HEK293 (cell line): ENCODE measurements at regions not wholly inside any gene's neighbourhood (a gene's known extent, or its start where the extent isn't known, plus 50 kb on each side); places are given as distances from the start of the nearest gene placed in this dataset.

Experiments
- CTCF ChIA-PET: fragments of 350-600 bp; formaldehyde crosslinking; extraction: SDS; loops from one replicate; lab custom pipeline; 2021; ENCODE audit warnings: antibody characterized with exemption; lab: Yijun Ruan, JAX
- POLR2A ChIA-PET: fragments of 300-600 bp; formaldehyde crosslinking; extraction: SDS; loops from one replicate; lab custom pipeline; 2020; ENCODE audit warnings: antibody characterized with exemption, inconsistent platforms; lab: Yijun Ruan, JAX
- H3K27ac ChIP-seq: fragments of 200-500 bp; sonication (Bioruptor generic); 2 replicates; pipeline ENCODE4 v1.5.1; 2014; ENCODE audit warnings: low read depth, low read length, control low read depth, inconsistent platforms; ENCODE audit errors: extremely low read depth
- H3K36me3 ChIP-seq, 2 experiments: fragments of 200-500 bp in 1 of 2; sonication (Bioruptor generic) in 1 of 2; 1 replicate in 1 of 2; 2 replicates in 1 of 2; pipeline ENCODE4 v1.5.1; 2014 to 2017; ENCODE audit warnings: inconsistent platforms in 2 of 2, low read length in 2 of 2; ENCODE audit not compliant: control insufficient read depth in 2 of 2, insufficient read depth in 1 of 2
- H3K4me1 ChIP-seq: fragments of 200-500 bp; sonication (Bioruptor generic); 2 replicates; pipeline ENCODE4 v1.5.1; 2014; ENCODE audit warnings: mild to moderate bottlenecking, low read length, inconsistent platforms; ENCODE audit not compliant: control insufficient read depth, insufficient read depth
- H3K4me3 ChIP-seq: 2 replicates; pipeline ENCODE4 v1.5.1; 2011; ENCODE audit warnings: low read depth, mild to moderate bottlenecking, control low read depth, low read length, moderate library complexity
- H3K9me3 ChIP-seq: fragments of 200-500 bp; sonication (Bioruptor generic); 2 replicates; pipeline ENCODE4 v1.5.1; 2014; ENCODE audit warnings: low read depth, low read length, inconsistent platforms; ENCODE audit not compliant: control insufficient read depth, insufficient read depth
- PRDM10 ChIP-seq: fragments of 450-650 bp; formaldehyde crosslinking; IDR thresholded peaks from 2 replicates; pipeline ENCODE4 v1.5.1; 2016; ENCODE audit warnings: missing biosample characterization, missing genetic modification characterization
- TRIM28 ChIP-seq: IDR thresholded peaks from 2 replicates; pipeline ENCODE4 v1.6.1; 2011; ENCODE audit warnings: low read length, control low read depth, borderline replicate concordance
- ZBTB26 ChIP-seq: fragments of 450-650 bp; formaldehyde crosslinking; optimal IDR thresholded peaks from 2 replicates; pipeline ENCODE3; 2016; ENCODE audit warnings: missing biosample characterization, mild to moderate bottlenecking, missing genetic modification characterization
- ZNF350 ChIP-seq: fragments of 450-650 bp; formaldehyde crosslinking; IDR thresholded peaks from 2 replicates; pipeline ENCODE4 v1.5.0; 2017; ENCODE audit warnings: missing biosample characterization, mild to moderate bottlenecking, missing genetic modification characterization
- ZNF585B ChIP-seq: fragments of 450-650 bp; formaldehyde crosslinking; IDR thresholded peaks from 2 replicates; pipeline ENCODE4 v1.5.1; 2016; ENCODE audit warnings: missing biosample characterization, missing genetic modification characterization
- ZNF664 ChIP-seq: fragments of 450-650 bp; formaldehyde crosslinking; IDR thresholded peaks from 2 replicates; pipeline ENCODE4 v1.5.1; 2016; ENCODE audit warnings: missing biosample characterization, missing genetic modification characterization
- ZNF76 ChIP-seq: fragments of 450-650 bp; formaldehyde crosslinking; IDR thresholded peaks from 2 replicates; pipeline ENCODE4; 2016; ENCODE audit warnings: low read depth, missing biosample characterization, missing genetic modification characterization, borderline replicate concordance
- ZNF843 ChIP-seq: fragments of 450-650 bp; formaldehyde crosslinking; IDR thresholded peaks from 2 replicates; pipeline ENCODE4 v1.5.1; 2016; ENCODE audit warnings: missing biosample characterization, missing genetic modification characterization

- TF ChIP-seq ZNF664 (tag by site-specific recombination) (no peak), ZBTB26 (no peak), ZNF585B (tag by site-specific recombination) (no peak), TRIM28 (no peak), ZNF843 (tag by site-specific recombination) (no peak)
These were observed 189.6 kb upstream of the E2F8 start (continued) for GRCh38 chr11:19430346-19430745.

GRCh38 chr11:19429108-19429760 lies 188.5 kb upstream of the E2F8 start:
- Histone ChIP-seq H3K9me3 (no peaks in the 10 kb centered on the region), H3K4me3 (no peak overlapping the region), H3K27ac (no peak overlapping the region), H3K4me1 (no peaks in the 10 kb centered on the region), H3K36me3 (no peaks in the 10 kb centered on the region)
- ChIA-PET CTCF (no interaction called here), POLR2A (no interaction called here)
- no peak for TF ChIP-seq ZNF76 (tag by site-specific recombination)
- TF ChIP-seq ZBTB26, result no peak

GRCh38 chr11:19428206-19429002 lies 187.7 kb upstream of the E2F8 start:
- CTCF ChIA-PET, result no interaction called here
- Histone ChIP-seq H3K4me3 (no peak overlapping the region), H3K9me3 (no peaks in the 10 kb centered on the region)

More at GRCh38 chr11:19428206-19429002, 187.7 kb upstream of the E2F8 start:
- Histone ChIP-seq H3K4me1 (no peaks in the 10 kb centered on the region), H3K27ac (no peak overlapping the region), H3K36me3 (no peaks in the 10 kb centered on the region)
- POLR2A ChIA-PET, result no interaction called here
- TF ChIP-seq PRDM10 (tag by site-specific recombination), result peak; percentile 70
- TF ChIP-seq ZNF350 (tag by site-specific recombination), result no peak
